Spinal cord (tissue), 9 donors: ENCODE measurements at regions not wholly inside any gene's neighbourhood (a gene's known extent, or its start where the extent isn't known, plus 50 kb on each side); places are given as distances from the start of the nearest gene placed in this dataset.

Experiments
- DNase-seq, 6 donors: peaks; one replicate each; pipeline versions ENCODE4 v3.0.0 to v3.0.0-alpha.2; 2013 to 2015; ENCODE audit warnings: low spot score in 6 of 6, low read depth in 4 of 6
- H3K27ac ChIP-seq: one replicate; pipeline ENCODE4 v1.5.1; 2013; ENCODE audit warnings: low read depth, low read length, control low read depth
- H3K27me3 ChIP-seq: one replicate; pipeline ENCODE4 v1.6.1; 2013; ENCODE audit warnings: low read length; ENCODE audit not compliant: control insufficient read depth, insufficient read depth
- H3K36me3 ChIP-seq: one replicate; pipeline ENCODE4 v1.6.1; 2013; ENCODE audit warnings: low read length; ENCODE audit not compliant: control insufficient read depth, insufficient read depth
- H3K4me1 ChIP-seq: one replicate; pipeline ENCODE4 v1.6.1; 2013; ENCODE audit warnings: low read length; ENCODE audit not compliant: control insufficient read depth, insufficient read depth
- H3K4me3 ChIP-seq: one replicate; pipeline ENCODE4 v1.5.1; 2013; ENCODE audit warnings: low read depth, low read length, control low read depth
- H3K9me3 ChIP-seq: one replicate; pipeline ENCODE4 v1.6.1; 2013; ENCODE audit warnings: low read length; ENCODE audit not compliant: control insufficient read depth, insufficient read depth
- WGBS: methylation state at CpG from one replicate; pipeline ENCODE4 v1.1.5; 2013; ENCODE audit warnings: missing lambda C conversion rate; ENCODE audit not compliant: insufficient coverage; 5-methylcytosine and 5-hydroxymethylcytosine counted together
- donor health status: healthy.

DNA sequence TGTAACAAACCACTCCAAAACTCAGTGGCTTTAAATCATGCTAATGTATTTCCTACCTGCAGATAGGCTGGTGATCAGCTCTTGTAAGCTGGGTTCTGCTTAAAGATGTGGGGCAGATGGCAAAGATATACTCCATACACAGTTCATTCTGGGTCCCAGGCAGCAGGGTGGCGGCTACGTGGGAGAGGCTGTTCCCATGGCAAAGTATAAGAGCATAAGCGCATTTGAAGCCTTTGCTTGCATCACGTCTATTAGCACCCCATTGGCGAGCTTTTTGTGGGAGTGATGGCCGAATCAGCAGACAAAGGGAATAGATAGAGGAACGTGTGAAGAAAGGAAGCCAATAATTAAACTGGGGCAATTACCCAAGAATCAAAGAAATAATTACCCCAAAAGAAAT is 523.1 kb downstream of the SPATA31D1 start:
- H3K27ac ChIP-seq: no peak overlapping the region
- H3K4me3 ChIP-seq: no peak overlapping the region
- WGBS: 77% methylated on average over 4 of the region's 7 CpGs

DNA sequence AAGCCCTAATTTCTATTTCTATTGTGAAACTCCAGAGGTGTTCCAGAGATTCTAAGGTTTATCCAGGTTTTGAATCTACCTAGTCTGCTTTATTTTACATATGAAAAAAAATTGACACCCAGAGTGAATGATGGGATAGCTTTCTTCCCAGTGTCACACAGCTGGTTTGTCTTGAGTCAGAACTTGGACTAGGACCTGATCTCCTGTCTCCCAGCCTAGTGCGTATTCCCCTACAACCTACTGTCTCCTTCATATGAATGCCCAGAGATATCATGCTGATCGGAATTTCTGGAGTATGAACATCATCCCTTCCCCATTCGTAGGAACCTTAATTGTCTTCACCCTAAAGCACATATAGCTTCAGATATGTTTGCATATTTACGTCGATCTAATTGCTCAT is 524.2 kb downstream of the SPATA31D1 start:
- H3K27ac ChIP-seq: no peak overlapping the region
- DNase-seq: no peak
- no peaks in the 10 kb centered on the region for H3K9me3 ChIP-seq
- WGBS: no CpG with 5 or more reads among the region's 5 CpGs
- H3K4me3 ChIP-seq: no peak overlapping the region
- H3K36me3 ChIP-seq: no peaks in the 10 kb centered on the region
- no peaks in the 10 kb centered on the region for H3K27me3 ChIP-seq
- H3K4me1 ChIP-seq: no peaks in the 10 kb centered on the region

More for the DNA sequence above, 523.1 kb downstream of the SPATA31D1 start:
- no peak for DNase-seq
- H3K27me3 ChIP-seq: no peaks in the 10 kb centered on the region
- H3K36me3 ChIP-seq: no peaks in the 10 kb centered on the region
- no peaks in the 10 kb centered on the region for H3K9me3 ChIP-seq
- no peaks in the 10 kb centered on the region for H3K4me1 ChIP-seq

DNA sequence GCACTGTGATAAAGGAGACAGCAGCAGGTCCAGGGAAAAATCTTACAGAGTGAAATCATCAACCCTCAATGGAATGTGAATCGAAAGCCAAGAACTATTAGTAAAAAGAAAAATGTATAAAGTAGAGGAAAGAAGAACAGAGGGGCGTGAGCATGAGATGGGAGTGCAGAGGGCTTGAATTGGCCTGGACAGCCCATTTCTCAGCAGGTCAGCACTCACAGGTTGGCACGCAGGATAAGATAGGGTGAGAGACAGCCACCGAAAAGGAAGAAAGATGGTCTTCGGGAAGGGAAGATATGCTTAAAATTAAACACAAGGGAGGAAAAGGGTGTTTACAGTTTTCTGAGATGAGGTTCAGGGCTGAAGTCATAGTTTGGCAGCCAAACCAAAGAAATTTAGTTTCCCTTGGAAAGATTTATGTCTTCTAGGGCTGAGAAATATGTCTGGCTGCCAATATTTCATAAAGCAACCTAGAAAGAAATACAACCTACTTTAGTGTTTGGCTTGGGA is 524.7 kb downstream of the SPATA31D1 start:
- peak overlapping the region; percentile 40 for H3K27ac ChIP-seq

DNA sequence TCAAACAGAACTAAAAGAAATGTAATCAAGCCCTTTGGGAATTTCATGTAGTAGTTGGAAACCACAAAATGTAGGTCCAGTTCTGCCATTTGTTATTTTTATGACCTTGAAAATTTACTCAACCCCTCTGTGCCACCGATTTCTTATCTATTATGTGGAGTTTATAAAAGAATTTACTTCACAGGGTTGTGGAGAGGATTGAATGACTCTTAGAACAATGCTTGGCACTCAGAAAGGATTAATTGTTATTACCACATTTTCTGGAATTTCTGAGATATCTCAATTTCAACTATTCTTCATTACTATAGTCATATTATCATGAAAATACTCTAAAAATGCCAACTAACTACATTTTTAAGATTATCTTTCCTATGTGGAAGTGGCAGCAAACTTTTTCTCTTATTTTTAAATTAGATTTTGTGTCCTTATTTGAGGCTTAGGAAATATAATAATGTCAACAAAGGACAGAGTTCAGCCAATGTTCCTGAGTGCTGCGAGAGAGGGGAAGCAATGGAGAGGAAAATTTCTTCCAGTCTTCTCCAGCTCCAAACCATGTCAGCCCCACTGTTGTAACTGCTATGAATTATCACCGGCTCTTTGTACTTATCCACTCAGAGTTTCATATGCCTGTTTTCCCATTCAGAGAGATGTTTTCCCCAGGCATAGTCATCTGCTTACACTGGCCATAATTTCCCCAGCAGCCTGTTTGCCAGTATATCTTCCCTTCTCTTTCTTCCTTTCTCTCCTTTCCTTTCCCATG is 525.6 kb downstream of the SPATA31D1 start:
- no peaks in the 10 kb centered on the region for H3K27me3 ChIP-seq
- no peaks in the 10 kb centered on the region for H3K4me1 ChIP-seq
- WGBS: 89% methylated on average over 1 of the region's 3 CpGs
- no peaks in the 10 kb centered on the region for H3K9me3 ChIP-seq
- no peaks in the 10 kb centered on the region for H3K36me3 ChIP-seq
- no peak overlapping the region for H3K27ac ChIP-seq
- no peak for DNase-seq
- H3K4me3 ChIP-seq: no peak overlapping the region

More for the DNA sequence above, 524.7 kb downstream of the SPATA31D1 start:
- Histone ChIP-seq H3K4me3 (no peak overlapping the region), H3K4me1 (no peaks in the 10 kb centered on the region), H3K9me3 (no peaks in the 10 kb centered on the region), H3K36me3 (no peaks in the 10 kb centered on the region), H3K27me3 (no peaks in the 10 kb centered on the region)
- DNase-seq: peak in 1 of 6 donors; percentile 57
- 76% methylated on average over 4 of the region's 5 CpGs for WGBS

DNA sequence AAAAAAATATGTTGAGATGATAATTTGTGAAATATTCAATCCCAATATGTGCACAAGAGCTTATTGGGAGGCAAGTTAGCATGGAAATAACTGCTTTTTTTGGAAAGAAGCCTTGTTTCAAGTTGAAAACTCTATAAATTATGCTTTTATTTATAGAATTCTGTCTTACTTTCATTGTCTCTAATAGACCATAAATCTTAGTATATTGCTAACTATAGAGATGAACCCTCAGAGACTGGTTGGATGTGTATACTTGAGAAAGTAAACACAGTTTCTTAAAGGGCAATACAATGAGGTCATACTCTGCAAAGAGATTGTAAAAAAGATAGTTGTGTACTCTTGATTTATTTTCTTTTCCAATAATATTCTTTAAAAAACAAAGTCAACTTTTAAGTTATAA is 530.3 kb downstream of the SPATA31D1 start:
- Histone ChIP-seq H3K36me3 (no peaks in the 10 kb centered on the region), H3K27ac (no peak overlapping the region), H3K9me3 (no peaks in the 10 kb centered on the region), H3K27me3 (no peaks in the 10 kb centered on the region), H3K4me3 (no peak overlapping the region), H3K4me1 (no peaks in the 10 kb centered on the region)
- DNase-seq: no peak

DNA sequence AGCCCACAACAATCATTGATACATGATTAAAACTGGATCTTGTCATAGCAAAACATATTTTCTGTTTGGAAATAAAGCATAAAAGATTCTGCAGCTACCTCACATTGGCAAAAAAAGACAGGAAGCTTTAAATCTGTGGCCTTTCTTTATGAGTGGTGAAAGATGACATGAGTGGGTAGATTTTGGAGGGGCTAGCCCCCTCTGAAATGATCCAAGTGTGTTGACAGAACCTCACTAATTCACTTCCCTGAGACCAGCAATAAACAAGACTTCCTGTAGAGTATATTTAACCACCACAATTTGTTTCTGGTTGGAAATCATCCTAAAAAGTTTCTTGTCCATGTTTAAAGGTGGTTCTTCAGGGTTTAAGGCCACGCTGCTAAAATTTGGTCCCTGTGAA is 530.8 kb downstream of the SPATA31D1 start:
- WGBS: no CpG with 5 or more reads among the region's 1 CpG
- Histone ChIP-seq H3K9me3 (no peaks in the 10 kb centered on the region), H3K36me3 (no peaks in the 10 kb centered on the region), H3K4me3 (no peak overlapping the region), H3K27me3 (no peaks in the 10 kb centered on the region), H3K27ac (no peak overlapping the region), H3K4me1 (no peaks in the 10 kb centered on the region)
- DNase-seq: no peak

DNA sequence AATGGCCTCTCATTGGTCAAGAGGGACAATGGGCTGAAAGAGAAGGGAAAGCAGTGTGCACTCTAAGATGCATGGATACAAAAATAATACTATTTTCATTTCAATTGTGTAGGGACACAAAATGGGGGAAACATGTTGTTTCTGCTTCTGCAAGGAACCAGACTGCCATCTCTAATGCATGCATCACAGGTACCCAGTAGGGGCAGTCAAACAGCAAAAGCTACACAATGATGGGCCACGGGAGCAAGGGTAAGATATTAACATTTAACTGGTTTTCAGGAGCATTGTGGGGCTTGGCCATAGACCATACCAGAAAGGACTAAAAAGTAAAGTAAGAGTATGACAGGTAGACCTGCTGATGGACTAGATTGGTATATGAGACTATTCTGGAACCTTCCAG is 535.8 kb downstream of the SPATA31D1 start:
- no peaks in the 10 kb centered on the region for H3K27me3 ChIP-seq
- no peaks in the 10 kb centered on the region for H3K4me1 ChIP-seq
- WGBS: no CpG with 5 or more reads among the region's 1 CpG
- no peak overlapping the region for H3K4me3 ChIP-seq
- no peaks in the 10 kb centered on the region for H3K36me3 ChIP-seq
- DNase-seq: no peak
- H3K9me3 ChIP-seq: peaks cover 11% of the 10 kb centered on the region
- no peak overlapping the region for H3K27ac ChIP-seq

DNA sequence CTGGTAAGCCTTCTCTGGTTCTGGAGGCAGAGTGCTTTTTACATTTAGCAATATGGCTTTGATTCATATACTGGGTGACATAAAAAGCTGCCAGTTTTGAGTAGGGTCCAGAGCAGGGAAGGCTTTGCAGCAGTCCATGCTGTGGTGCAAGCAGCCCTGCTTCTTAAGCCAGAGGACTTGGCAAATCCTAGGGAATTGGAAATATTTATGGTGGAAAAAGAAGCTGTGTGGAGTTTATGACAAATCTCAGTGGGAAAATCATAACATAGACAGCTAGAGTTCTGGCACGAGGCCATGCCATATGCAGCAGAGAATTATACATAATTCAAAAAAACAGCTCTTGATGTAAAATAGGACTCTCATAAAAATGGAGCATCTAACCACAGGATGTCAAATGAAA is 536.4 kb downstream of the RASEF start:
- DNase-seq: peak in 1 of 6 donors; percentile 87
- no peaks in the 10 kb centered on the region for H3K27me3 ChIP-seq
- H3K4me1 ChIP-seq: no peaks in the 10 kb centered on the region
- no peaks in the 10 kb centered on the region for H3K36me3 ChIP-seq
- H3K27ac ChIP-seq: no peak overlapping the region
- WGBS: no CpG with 5 or more reads among the region's 1 CpG
- no peak overlapping the region for H3K4me3 ChIP-seq
- peaks cover 11% of the 10 kb centered on the region for H3K9me3 ChIP-seq

DNA sequence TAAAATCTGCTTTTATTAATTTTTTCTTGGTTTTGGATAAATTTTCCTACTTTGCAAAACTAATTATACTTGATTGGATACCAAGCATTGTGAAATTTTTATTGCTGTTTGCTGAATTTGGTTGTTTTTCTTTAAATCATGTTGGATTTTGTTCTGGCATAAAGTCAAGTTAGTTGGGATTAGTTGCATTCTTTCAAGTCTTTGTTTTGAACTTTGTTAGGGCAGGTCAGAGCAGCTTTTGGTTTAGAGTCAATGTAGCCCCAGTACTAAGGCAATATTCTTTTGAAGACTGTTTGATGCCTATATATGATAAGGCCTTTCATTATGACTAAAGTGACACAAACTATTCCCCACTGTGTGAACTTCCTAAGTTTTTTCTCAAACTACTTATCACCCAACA is 531.1 kb downstream of the RASEF start:
- no peaks in the 10 kb centered on the region for H3K4me1 ChIP-seq
- no peaks in the 10 kb centered on the region for H3K36me3 ChIP-seq
- H3K4me3 ChIP-seq: no peak overlapping the region
- H3K27ac ChIP-seq: no peak overlapping the region
- H3K27me3 ChIP-seq: no peaks in the 10 kb centered on the region
- H3K9me3 ChIP-seq: peaks cover 7% of the 10 kb centered on the region
- DNase-seq: no peak

DNA sequence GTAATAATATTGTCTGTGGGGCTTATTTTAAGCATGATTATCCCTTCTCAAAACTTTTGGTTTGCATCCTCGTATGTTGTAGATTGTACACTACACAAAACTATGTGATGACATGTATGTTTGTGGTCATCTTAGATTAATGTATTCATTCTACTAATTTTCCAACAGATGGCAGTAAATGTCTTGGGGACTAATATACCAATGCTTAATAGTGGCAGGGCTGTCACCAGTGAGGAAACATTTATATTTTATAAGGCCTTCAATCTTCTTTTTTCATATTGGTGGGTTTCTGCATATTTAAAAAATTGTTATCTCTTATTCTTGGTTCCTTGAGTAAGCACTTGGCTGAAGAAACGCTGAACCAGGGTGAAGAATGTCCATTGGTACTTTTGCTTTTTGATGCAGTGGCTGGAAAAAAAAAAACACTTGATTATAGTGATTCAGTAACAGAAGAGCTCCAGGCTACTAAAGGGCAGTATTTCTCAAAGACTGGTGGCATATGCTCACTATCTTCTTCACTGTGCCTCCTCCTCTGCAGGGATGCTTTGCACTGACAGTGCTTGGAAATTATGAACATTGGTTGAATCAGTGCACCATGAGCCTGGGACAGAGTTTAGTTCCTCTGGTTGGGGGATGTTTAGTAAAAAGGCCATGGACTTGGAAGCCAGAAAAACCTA is 530.3 kb downstream of the RASEF start:
- Histone ChIP-seq H3K36me3 (no peaks in the 10 kb centered on the region), H3K27ac (no peak overlapping the region), H3K4me3 (no peak overlapping the region), H3K27me3 (no peaks in the 10 kb centered on the region), H3K9me3 (peaks cover 2% of the 10 kb centered on the region), H3K4me1 (no peaks in the 10 kb centered on the region)
- peak in 1 of 6 donors; percentile 47 for DNase-seq
- WGBS: 80% methylated on average over 1 of the region's 2 CpGs
